Activated CD8-positive, alpha-beta T cell treated with anti-CD3 and anti-CD28 coated beads, Interleukin-2, amount 10 ng/mL, durations not matched to agents 7 days and 5 days (primary cell): ENCODE measurements at regions not wholly inside any gene's neighbourhood (a gene's known extent, or its start where the extent isn't known, plus 50 kb on each side); places are given as distances from the start of the nearest gene placed in this dataset.
"Not testable (repeated sequence)": the region's sequence is repeated elsewhere in the genome, so short reads cannot be mapped to it uniquely, and the experiment has no call there.

Experiments
- ATAC-seq: fragments of 150-1000 bp; cut with Tn5 transposase; one replicate; pipeline ENCODE4 v1.10.0; 2021; ENCODE audit warnings: moderate library complexity
- CTCF ChIA-PET: fragments of 350-600 bp; sonication (Branson Sonifier 250); formaldehyde crosslinking; loops from one replicate; lab custom pipeline; 2021; ENCODE audit warnings: antibody characterized with exemption; lab: Charles Lee
- POLR2A ChIA-PET: fragments of 350-600 bp; sonication (Branson Sonifier 250); formaldehyde crosslinking; loops from one replicate; lab custom pipeline; 2021; ENCODE audit warnings: antibody characterized with exemption; lab: Charles Lee
- DNase-seq: peaks from one replicate; pipeline ENCODE4 v3.0.0-alpha.2; 2020
- H3K27ac Mint-ChIP-seq: one replicate; pipeline ENCODE4 v1.8.0; 2021; ENCODE audit warnings: mild to moderate bottlenecking, mixed read lengths
- H3K27me3 Mint-ChIP-seq: one replicate; pipeline ENCODE4 v1.8.0; 2021; ENCODE audit warnings: low read depth, mixed read lengths
- H3K36me3 Mint-ChIP-seq: one replicate; pipeline ENCODE4 v1.8.0; 2021; ENCODE audit warnings: low read depth, mixed read lengths
- H3K4me1 Mint-ChIP-seq: one replicate; pipeline ENCODE4 v1.8.0; 2021; ENCODE audit warnings: low read depth, mixed read lengths
- H3K4me3 Mint-ChIP-seq: one replicate; pipeline ENCODE4 v1.8.0; 2021; ENCODE audit warnings: mild to moderate bottlenecking, mixed read lengths
- H3K9me3 Mint-ChIP-seq: one replicate; pipeline ENCODE4 v1.8.0; 2022; ENCODE audit warnings: mixed read lengths; ENCODE audit not compliant: insufficient read depth

GRCh38 chr20:48486065-48486464 is 341.7 kb downstream of the PREX1 start:
- Mint-ChIP-seq H3K36me3 (no peaks in the 10 kb centered on the region), H3K9me3 (no peaks in the 10 kb centered on the region), H3K27ac (no peak overlapping the region), H3K4me3 (no peak overlapping the region), H3K4me1 (no peaks in the 10 kb centered on the region), H3K27me3 (peaks cover 9% of the 10 kb centered on the region)
- ChIA-PET CTCF (no interaction called here), POLR2A (no interaction called here)
- ATAC-seq (no peak), DNase-seq (no peak)

- H3K27me3 Mint-ChIP-seq: peaks cover 15% of the 10 kb centered on the region
- H3K9me3 Mint-ChIP-seq, H3K4me1 Mint-ChIP-seq, H3K4me3 Mint-ChIP-seq, CTCF ChIA-PET, DNase-seq, H3K27ac Mint-ChIP-seq, POLR2A ChIA-PET, H3K36me3 Mint-ChIP-seq, ATAC-seq: not testable (repeated sequence)
These were observed 342.6 kb downstream of the PREX1 start for GRCh38 chr20:48485153-48485552.

GRCh38 chr20:48483334-48484066 is 344.3 kb downstream of the PREX1 start:
- peaks cover 21% of the 10 kb centered on the region for H3K27me3 Mint-ChIP-seq

GRCh38 chr20:48482790-48483189 is 345.0 kb downstream of the PREX1 start:
- H3K27me3 Mint-ChIP-seq: peaks cover 21% of the 10 kb centered on the region
- H3K36me3 Mint-ChIP-seq: no peaks in the 10 kb centered on the region
- no peak overlapping the region for H3K27ac Mint-ChIP-seq
- H3K9me3 Mint-ChIP-seq: no peaks in the 10 kb centered on the region
- POLR2A ChIA-PET: no interaction called here
- ATAC-seq (no peak), DNase-seq (no peak)
- CTCF ChIA-PET: no interaction called here
- H3K4me1 Mint-ChIP-seq: no peaks in the 10 kb centered on the region
- H3K4me3 Mint-ChIP-seq: no peak overlapping the region

More at GRCh38 chr20:48483334-48484066, 344.3 kb downstream of the PREX1 start:
- no peak overlapping the region for H3K27ac Mint-ChIP-seq
- ChIA-PET CTCF (no interaction called here), POLR2A (no interaction called here)
- DNase-seq (no peak), ATAC-seq (no peak)
- H3K9me3 Mint-ChIP-seq: no peaks in the 10 kb centered on the region
- H3K4me1 Mint-ChIP-seq: no peaks in the 10 kb centered on the region
- H3K4me3 Mint-ChIP-seq: no peak overlapping the region
- no peaks in the 10 kb centered on the region for H3K36me3 Mint-ChIP-seq

- Mint-ChIP-seq H3K27ac (no peak overlapping the region), H3K4me1 (no peaks in the 10 kb centered on the region), H3K9me3 (no peaks in the 10 kb centered on the region), H3K27me3 (peaks cover 17% of the 10 kb centered on the region), H3K4me3 (no peak overlapping the region), H3K36me3 (no peaks in the 10 kb centered on the region)
- ATAC-seq (no peak), DNase-seq (no peak)
- POLR2A ChIA-PET: no interaction called here
- CTCF ChIA-PET: no interaction called here
These were observed 347.5 kb downstream of the PREX1 start for GRCh38 chr20:48480216-48480772.

- peaks cover 13% of the 10 kb centered on the region for H3K27me3 Mint-ChIP-seq
- ChIA-PET POLR2A (no interaction called here), CTCF (no interaction called here)
- H3K4me1 Mint-ChIP-seq: no peaks in the 10 kb centered on the region
- H3K4me3 Mint-ChIP-seq: no peak overlapping the region
- no peaks in the 10 kb centered on the region for H3K9me3 Mint-ChIP-seq
- H3K36me3 Mint-ChIP-seq: no peaks in the 10 kb centered on the region
- ATAC-seq: no peak
- H3K27ac Mint-ChIP-seq: no peak overlapping the region
- no peak for DNase-seq
These were observed 348.8 kb downstream of the PREX1 start for GRCh38 chr20:48478806-48479585.

- no peak overlapping the region for H3K4me3 Mint-ChIP-seq
- H3K36me3 Mint-ChIP-seq: no peaks in the 10 kb centered on the region
- H3K27ac Mint-ChIP-seq: no peak overlapping the region
- ChIA-PET CTCF (no interaction called here), POLR2A (no interaction called here)
- no peaks in the 10 kb centered on the region for H3K4me1 Mint-ChIP-seq
- no peak for ATAC-seq
- peaks cover 13% of the 10 kb centered on the region for H3K27me3 Mint-ChIP-seq
- no peaks in the 10 kb centered on the region for H3K9me3 Mint-ChIP-seq
- no peak for DNase-seq
These were observed 349.4 kb downstream of the PREX1 start for GRCh38 chr20:48478370-48478769.

- Mint-ChIP-seq H3K27me3 (peaks cover 13% of the 10 kb centered on the region), H3K9me3 (no peaks in the 10 kb centered on the region), H3K4me1 (no peaks in the 10 kb centered on the region), H3K4me3 (no peak overlapping the region), H3K27ac (no peak overlapping the region), H3K36me3 (no peaks in the 10 kb centered on the region)
- ATAC-seq (no peak), DNase-seq (no peak)
- CTCF ChIA-PET: no interaction called here
- POLR2A ChIA-PET: no interaction called here
These were observed 350.9 kb downstream of the PREX1 start for GRCh38 chr20:48476854-48477253.

GRCh38 chr20:48474022-48474421 is 353.8 kb downstream of the PREX1 start:
- CTCF ChIA-PET: no interaction called here
- ATAC-seq: no peak
- no peak overlapping the region for H3K27ac Mint-ChIP-seq

GRCh38 chr20:48471759-48472408 is 355.9 kb downstream of the PREX1 start:
- ChIA-PET CTCF (interaction anchor here (1.3 to 1.8 kb wide), 2 partner anchors 149 to 433 kb away, joined by 3 to 7 read pairs; no protein-coding TSS in a partner anchor), POLR2A (interaction anchor here (0.7 kb wide), 1 partner anchor 314 kb away, joined by 4 read pairs; no protein-coding TSS in a partner anchor)
- peaks cover 5% of the 10 kb centered on the region for H3K4me1 Mint-ChIP-seq
- no peak overlapping the region for H3K27ac Mint-ChIP-seq
- H3K27me3 Mint-ChIP-seq: no peaks in the 10 kb centered on the region
- ATAC-seq (no peak), DNase-seq (no peak)
- no peaks in the 10 kb centered on the region for H3K36me3 Mint-ChIP-seq
- H3K9me3 Mint-ChIP-seq: no peaks in the 10 kb centered on the region
- no peak overlapping the region for H3K4me3 Mint-ChIP-seq

More at GRCh38 chr20:48474022-48474421, 353.8 kb downstream of the PREX1 start:
- no peak for DNase-seq
- Mint-ChIP-seq H3K4me3 (no peak overlapping the region), H3K4me1 (no peaks in the 10 kb centered on the region), H3K36me3 (no peaks in the 10 kb centered on the region), H3K9me3 (no peaks in the 10 kb centered on the region), H3K27me3 (peaks cover under 1% of the 10 kb centered on the region)
- POLR2A ChIA-PET: no interaction called here

- ChIA-PET POLR2A (no interaction called here), CTCF (interaction anchor here (1.3 kb wide), 1 partner anchor 434 kb away, joined by 3 read pairs; no protein-coding TSS in a partner anchor)
- H3K4me1 Mint-ChIP-seq: peaks cover 5% of the 10 kb centered on the region
These were observed 356.6 kb downstream of the PREX1 start for GRCh38 chr20:48471176-48471575.

More at GRCh38 chr20:48471176-48471575, 356.6 kb downstream of the PREX1 start:
- no peaks in the 10 kb centered on the region for H3K27me3 Mint-ChIP-seq
- ATAC-seq (no peak), DNase-seq (no peak)
- no peaks in the 10 kb centered on the region for H3K36me3 Mint-ChIP-seq
- no peaks in the 10 kb centered on the region for H3K9me3 Mint-ChIP-seq
- no peak overlapping the region for H3K4me3 Mint-ChIP-seq
- no peak overlapping the region for H3K27ac Mint-ChIP-seq
